SJCRH30 (cell line): ENCODE measurements at regions not wholly inside any gene's neighbourhood (a gene's known extent, or its start where the extent isn't known, plus 50 kb on each side); places are given as distances from the start of the nearest gene placed in this dataset.
A peak's percentile ranks its signal among the peaks of the same experiment; 100 is the strongest.
"Not testable (repeated sequence)": the region's sequence is repeated elsewhere in the genome, so short reads cannot be mapped to it uniquely, and the experiment has no call there.

ENCODE experiments used
- DNase-seq, 2 experiments: peaks; one replicate each; pipeline ENCODE4 v3.0.0-alpha.2; 2015 to 2020
- H3K27ac ChIP-seq: fragments of 250-450 bp; sonication (Bioruptor Pico); 2 replicates; pipeline ENCODE4 v1.5.1; 2020; ENCODE audit warnings: mild to moderate bottlenecking, moderate library complexity
- H3K27me3 ChIP-seq: fragments of 250-450 bp; sonication (Bioruptor Pico); 2 replicates; pipeline ENCODE4 v1.5.1; 2020; ENCODE audit warnings: mild to moderate bottlenecking, moderate library complexity
- H3K36me3 ChIP-seq: fragments of 250-450 bp; sonication (Bioruptor Pico); 2 replicates; pipeline ENCODE4 v1.5.1; 2020; ENCODE audit warnings: mild to moderate bottlenecking, moderate library complexity
- H3K4me1 ChIP-seq: fragments of 250-450 bp; sonication (Bioruptor Pico); 2 replicates; pipeline ENCODE4 v1.5.1; 2020; ENCODE audit warnings: mild to moderate bottlenecking, moderate library complexity
- H3K4me3 ChIP-seq: fragments of 250-450 bp; sonication (Bioruptor Pico); 2 replicates; pipeline ENCODE4 v1.5.1; 2020; ENCODE audit warnings: mild to moderate bottlenecking, moderate library complexity
- H3K9me3 ChIP-seq: fragments of 250-450 bp; sonication (Bioruptor Pico); replicated peaks from 2 replicates; pipeline ENCODE4 v1.5.1; 2020; ENCODE audit warnings: mild to moderate bottlenecking, moderate library complexity

DNA sequence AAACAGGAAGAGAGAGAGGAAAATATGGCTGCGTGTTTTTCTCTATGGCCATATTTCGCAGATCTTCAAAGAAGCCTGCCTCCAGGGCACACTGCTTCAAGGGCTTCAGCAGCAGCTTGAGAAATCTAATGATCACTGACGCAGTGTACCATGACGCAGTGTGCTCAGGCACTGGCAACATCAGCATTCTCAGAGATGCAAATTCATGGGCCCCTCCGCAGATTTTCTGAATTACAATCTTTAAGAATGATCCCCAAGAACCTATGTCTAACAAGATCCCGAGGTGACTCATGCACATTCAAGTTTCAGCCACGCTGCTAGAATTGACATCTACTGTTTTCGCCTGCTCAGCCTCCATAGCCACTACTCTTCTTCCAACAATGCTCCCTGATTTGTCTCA is 143.9 kb upstream of the ZNF366 start:
- no peaks in the 10 kb centered on the region for H3K36me3 ChIP-seq
- no peaks in the 10 kb centered on the region for H3K27me3 ChIP-seq
- H3K4me1 ChIP-seq = no peaks in the 10 kb centered on the region
- H3K9me3 ChIP-seq = no peaks in the 10 kb centered on the region; the same call in 1 of the 2 replicates
- H3K4me3 ChIP-seq = no peak overlapping the region
- H3K27ac ChIP-seq = no peak overlapping the region
- no peak for DNase-seq

DNA sequence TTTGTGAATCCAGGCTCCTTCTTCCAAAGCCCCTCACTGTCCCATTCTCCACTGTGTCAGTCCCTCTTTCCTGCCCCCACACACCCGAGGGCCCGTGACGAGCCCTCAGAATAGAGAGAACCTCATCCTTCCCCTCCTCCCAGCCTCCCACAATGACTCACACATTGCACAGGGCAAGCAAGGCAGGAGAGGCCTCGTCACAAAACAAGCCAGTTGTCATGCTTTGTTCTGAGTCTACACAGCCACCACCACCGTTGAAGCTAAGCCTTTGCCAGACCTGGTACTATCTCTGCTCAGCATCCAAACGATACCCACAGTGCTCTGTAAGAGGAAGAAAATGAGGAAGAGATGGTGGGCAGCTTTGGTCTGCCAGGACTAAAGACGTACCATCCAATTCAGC is 142.2 kb upstream of the ZNF366 start:
- Histone ChIP-seq H3K4me3 (no peak overlapping the region), H3K27ac (no peak overlapping the region), H3K9me3 (peaks cover 3% of the 10 kb centered on the region; the same call in 1 of the 2 replicates), H3K36me3 (no peaks in the 10 kb centered on the region), H3K27me3 (no peaks in the 10 kb centered on the region), H3K4me1 (no peaks in the 10 kb centered on the region; the same call in 1 of the 2 replicates)
- DNase-seq = peak; percentile 24

DNA sequence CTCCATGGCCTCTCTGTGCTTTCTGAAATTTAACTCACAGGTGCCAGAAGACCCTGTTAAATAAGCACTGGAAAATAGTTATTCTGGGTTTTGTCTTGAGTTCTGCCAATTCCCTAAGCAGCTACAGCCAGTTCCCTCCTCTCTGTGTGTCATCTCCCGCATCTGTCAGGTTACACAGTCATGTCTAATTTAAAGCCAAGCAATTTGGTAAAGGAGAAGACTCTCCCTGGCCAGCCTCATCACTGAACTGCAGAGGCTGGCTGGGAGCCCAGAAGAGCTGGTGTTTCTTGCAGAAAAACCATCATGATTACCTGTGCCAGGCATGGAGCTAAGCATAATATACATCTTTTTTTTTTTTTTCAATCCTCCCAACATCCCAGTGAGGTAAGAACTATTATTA is 141.3 kb upstream of the ZNF366 start:
- H3K36me3 ChIP-seq = no peaks in the 10 kb centered on the region
- H3K4me3 ChIP-seq = no peak overlapping the region
- H3K9me3 ChIP-seq = peaks cover 3% of the 10 kb centered on the region; the same call in 1 of the 2 replicates
- DNase-seq = no peak
- no peaks in the 10 kb centered on the region for H3K27me3 ChIP-seq
- H3K27ac ChIP-seq = no peak overlapping the region
- H3K4me1 ChIP-seq = no peaks in the 10 kb centered on the region; the same call in 1 of the 2 replicates

DNA sequence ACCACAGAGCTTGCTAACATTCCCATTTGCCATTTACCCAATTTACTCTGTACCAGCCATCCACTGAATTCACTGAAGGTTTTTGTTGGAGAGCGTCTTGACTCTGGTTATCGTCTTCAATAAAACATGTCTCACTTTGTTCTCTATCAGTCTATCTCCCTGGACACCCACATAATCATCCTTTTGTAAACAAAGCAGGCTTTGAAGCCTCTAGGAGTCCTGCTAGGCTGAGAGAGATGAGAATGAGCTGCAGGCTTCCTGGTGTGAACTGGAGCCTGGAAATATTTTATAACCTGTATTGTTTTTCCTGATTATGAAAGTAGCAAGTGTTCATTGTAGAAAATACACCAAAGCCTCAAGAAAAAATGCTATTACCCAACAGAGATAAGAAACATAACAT is 140.6 kb upstream of the ZNF366 start:
- Histone ChIP-seq H3K27me3 (no peaks in the 10 kb centered on the region), H3K36me3 (no peaks in the 10 kb centered on the region), H3K27ac (no peak overlapping the region), H3K4me1 (no peaks in the 10 kb centered on the region; the same call in 1 of the 2 replicates), H3K4me3 (no peak overlapping the region), H3K9me3 (peaks cover 3% of the 10 kb centered on the region; the same call in 1 of the 2 replicates)
- DNase-seq = no peak

DNA sequence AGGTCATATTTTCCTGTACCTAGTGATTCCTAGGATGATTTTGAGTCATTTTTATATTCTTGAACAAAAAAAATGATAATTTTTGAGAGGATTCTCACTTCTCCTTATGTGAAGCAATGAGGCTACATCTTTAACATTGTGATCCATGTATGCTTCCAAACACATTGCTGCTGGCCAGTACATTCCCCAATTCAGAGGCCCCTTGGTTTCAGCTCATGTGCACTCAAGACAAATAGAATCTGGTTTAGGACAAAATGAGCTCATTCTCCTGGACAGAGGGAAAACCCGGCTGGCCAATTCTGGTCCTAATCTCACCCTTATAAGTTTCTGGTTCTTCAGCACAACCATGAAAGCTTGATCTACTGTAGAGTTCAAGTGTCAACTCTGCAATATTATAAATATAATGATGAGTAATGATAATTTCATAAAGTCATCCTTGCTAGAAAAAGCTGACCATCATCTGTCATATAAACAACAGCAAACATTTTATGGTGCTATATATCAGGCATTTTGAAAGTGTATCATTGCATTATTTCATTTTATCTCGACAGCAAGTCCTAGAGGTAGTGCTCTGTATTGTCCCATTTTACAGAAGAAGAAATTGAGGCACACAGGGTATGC is 139.1 kb upstream of the ZNF366 start:
- Histone ChIP-seq H3K27ac (no peak overlapping the region), H3K4me3 (no peak overlapping the region), H3K9me3 (peaks cover 3% of the 10 kb centered on the region; the same call in 1 of the 2 replicates), H3K36me3 (no peaks in the 10 kb centered on the region), H3K27me3 (no peaks in the 10 kb centered on the region), H3K4me1 (no peaks in the 10 kb centered on the region; the same call in 1 of the 2 replicates)
- DNase-seq = no peak

DNA sequence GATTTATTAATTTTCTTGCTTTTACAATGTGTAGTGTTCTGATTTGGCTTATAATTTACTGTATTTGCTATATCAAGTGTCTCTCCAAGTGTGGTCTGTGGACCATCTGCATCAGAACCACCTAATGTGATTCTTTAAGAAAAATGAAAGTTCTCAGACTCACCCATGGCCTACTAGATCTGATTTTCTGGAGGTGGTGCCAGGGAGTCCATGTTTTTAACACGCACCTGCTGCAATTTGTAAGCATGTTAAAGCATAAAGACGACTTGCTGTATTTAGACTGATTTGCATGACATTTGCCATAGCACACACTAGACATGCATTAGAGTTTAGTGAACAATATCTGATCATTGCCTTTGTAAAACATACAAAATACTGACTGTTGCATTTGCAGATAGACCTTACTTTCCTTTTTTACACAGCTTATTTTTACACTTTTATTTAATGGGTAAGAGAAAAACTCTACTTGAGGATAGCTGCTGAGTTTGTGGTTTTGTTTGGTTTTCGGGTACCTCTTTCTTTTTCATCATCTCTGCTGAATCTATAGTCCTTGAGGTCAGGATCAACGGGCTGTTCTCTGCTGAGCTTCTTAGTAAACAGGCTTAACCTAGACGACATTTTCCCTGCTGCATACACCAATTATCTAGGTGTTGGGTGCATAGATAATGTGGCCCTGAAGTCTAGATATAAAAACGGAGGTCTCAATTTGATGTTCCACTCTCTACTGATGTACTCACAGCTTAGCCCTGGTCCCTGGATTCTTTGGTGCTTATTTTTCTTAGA is 138.0 kb upstream of the ZNF366 start:
- Histone ChIP-seq H3K9me3 (peaks cover 3% of the 10 kb centered on the region; the same call in 1 of the 2 replicates), H3K36me3 (no peaks in the 10 kb centered on the region), H3K27me3 (no peaks in the 10 kb centered on the region), H3K4me3 (no peak overlapping the region), H3K4me1 (no peaks in the 10 kb centered on the region; the same call in 1 of the 2 replicates), H3K27ac (no peak overlapping the region)
- no peak for DNase-seq

DNA sequence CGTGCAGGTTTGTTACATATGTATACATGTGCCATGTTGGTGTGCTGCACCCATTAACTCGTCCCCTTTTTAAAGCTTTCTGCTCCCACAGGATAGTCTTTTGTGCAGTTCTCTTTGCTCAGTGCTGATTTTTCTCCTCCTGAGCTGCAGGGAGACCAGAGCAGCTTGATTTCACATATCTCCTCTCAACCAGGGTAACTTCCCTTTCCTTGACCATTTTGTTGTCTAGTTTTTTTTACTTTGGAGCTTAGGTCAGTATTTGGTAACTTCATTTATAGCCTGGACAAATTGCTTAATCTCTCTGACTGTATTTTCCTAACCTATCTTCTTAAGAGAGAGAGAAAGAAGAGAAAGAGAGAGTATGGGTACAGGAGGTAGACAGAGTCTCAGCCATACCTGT is 137.1 kb upstream of the ZNF366 start:
- Histone ChIP-seq H3K36me3 (no peaks in the 10 kb centered on the region), H3K4me1 (no peaks in the 10 kb centered on the region; the same call in 1 of the 2 replicates), H3K27me3 (no peaks in the 10 kb centered on the region), H3K27ac (no peak overlapping the region), H3K9me3 (peaks cover 3% of the 10 kb centered on the region; the same call in 1 of the 2 replicates), H3K4me3 (no peak overlapping the region)
- no peak for DNase-seq

DNA sequence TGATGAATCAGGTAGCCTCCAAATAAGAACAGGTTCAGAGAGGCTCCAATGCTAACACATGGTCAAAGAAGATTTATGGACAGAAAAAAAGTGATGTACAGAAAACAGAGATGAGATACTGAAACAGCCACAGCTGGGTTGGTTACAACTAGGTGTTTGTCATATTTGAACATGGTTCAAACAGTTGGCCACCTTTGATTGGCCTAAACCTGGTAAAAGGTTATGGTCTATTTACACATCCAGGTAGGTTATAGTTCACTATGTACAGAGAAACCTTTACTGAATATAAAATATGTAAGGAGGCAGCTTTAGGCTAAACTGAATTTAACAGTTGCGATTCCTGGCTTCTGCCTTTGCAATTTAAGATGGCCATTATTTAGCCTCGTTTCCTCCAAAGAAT is 134.0 kb upstream of the ZNF366 start:
- DNase-seq = no peak
- no peak overlapping the region for H3K4me3 ChIP-seq
- H3K9me3 ChIP-seq = peaks cover 3% of the 10 kb centered on the region; the same call in 1 of the 2 replicates
- no peak overlapping the region for H3K27ac ChIP-seq
- no peaks in the 10 kb centered on the region for H3K36me3 ChIP-seq
- no peaks in the 10 kb centered on the region; the same call in 1 of the 2 replicates for H3K4me1 ChIP-seq
- H3K27me3 ChIP-seq = no peaks in the 10 kb centered on the region

DNA sequence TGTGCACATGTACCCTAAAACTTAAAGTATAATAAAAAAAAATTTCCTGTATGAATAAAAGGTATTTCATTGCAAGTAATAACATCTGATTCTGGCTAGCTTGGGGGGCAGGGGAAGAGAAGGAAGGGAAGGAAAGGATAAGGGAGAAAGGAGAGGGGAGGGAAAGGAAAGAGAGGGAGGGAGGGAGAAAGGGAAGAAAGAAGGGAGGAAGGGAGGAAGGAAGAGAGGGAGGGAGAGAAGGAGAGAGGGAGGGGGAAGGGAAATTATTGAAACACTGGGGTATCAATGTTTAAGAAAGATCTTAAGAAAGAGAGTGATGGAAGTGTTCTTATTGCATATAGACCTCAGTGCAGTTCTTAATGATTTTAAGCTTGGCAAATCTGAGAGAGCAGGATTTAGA is 129.8 kb upstream of the ZNF366 start:
- no peaks in the 10 kb centered on the region for H3K27me3 ChIP-seq
- no peak overlapping the region for H3K27ac ChIP-seq
- DNase-seq = no peak
- no peaks in the 10 kb centered on the region for H3K36me3 ChIP-seq
- no peaks in the 10 kb centered on the region for H3K9me3 ChIP-seq
- no peak overlapping the region for H3K4me3 ChIP-seq
- H3K4me1 ChIP-seq = 0 out of 2 replicates have a peak, but pooled peaks cover 8% of the 10 kb centered on the region

DNA sequence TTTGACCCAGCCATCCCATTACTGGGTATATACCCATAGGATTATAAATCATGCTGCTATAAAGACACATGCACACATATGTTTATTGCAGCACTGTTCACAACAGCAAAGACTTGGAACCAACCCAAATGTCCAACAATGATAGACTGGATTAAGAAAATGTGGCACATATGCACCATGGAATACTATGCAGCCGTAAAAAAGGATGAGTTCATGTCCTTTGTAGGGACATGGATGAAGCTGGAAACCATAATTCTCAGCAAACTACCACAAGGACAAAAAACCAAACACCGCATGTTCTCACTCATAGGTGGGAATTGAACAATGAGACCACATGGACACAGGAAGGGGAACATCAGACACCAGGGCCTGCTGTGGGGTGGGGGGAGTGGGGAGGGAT is 129.4 kb upstream of the ZNF366 start:
- not testable (repeated sequence) for H3K4me3 ChIP-seq, H3K9me3 ChIP-seq

DNA sequence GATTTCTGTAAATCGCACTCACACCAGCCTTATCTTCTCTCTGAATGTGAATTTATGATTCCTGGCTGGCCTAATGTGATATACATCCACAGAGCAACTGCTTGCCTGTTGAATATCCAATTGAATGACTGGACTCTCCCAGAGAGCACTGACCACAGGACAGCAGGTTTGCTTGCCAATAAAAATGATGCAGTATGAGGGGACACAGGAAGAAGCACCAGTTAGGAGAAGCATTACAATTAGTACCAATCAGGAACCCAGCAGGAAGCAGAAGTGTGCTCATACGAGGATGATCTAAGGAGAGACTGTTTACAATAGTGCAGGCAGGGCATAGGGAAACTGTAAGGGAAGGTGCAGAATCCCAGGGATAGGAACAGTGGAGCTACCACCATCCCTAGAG is 127.2 kb upstream of the ZNF366 start:
- no peak for DNase-seq
- no peak overlapping the region for H3K4me3 ChIP-seq
- no peaks in the 10 kb centered on the region for H3K27me3 ChIP-seq
- H3K27ac ChIP-seq = no peak overlapping the region
- no peaks in the 10 kb centered on the region for H3K9me3 ChIP-seq
- 0 out of 2 replicates have a peak, but pooled peaks cover 8% of the 10 kb centered on the region for H3K4me1 ChIP-seq
- no peaks in the 10 kb centered on the region for H3K36me3 ChIP-seq

More for the DNA sequence above, 129.4 kb upstream of the ZNF366 start:
- H3K27ac ChIP-seq, H3K36me3 ChIP-seq, DNase-seq, H3K4me1 ChIP-seq, H3K27me3 ChIP-seq: not testable (repeated sequence)

DNA sequence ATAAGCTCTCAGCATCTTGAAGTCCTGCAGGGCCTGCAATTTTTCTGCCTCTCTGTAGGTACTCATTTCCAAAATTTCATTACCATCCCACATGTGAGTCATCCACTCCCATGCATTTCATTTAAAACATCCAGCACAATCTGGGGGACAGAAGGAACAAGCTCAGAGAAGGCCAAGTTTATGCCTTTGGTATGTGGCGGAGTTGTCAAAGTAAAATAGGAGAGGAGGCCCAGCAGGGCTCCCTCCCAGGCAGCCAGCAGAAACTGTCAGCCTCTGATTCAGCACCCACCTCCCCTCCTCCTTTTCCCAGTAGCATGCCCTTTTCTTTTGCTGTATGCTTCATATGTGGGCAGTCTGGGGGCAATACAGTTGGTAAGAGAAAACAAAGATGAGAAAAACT is 126.4 kb upstream of the ZNF366 start:
- Histone ChIP-seq H3K27ac (no peak overlapping the region), H3K27me3 (no peaks in the 10 kb centered on the region), H3K4me3 (no peak overlapping the region), H3K4me1 (peaks cover 14% of the 10 kb centered on the region; the same call in 1 of the 2 replicates), H3K36me3 (no peaks in the 10 kb centered on the region), H3K9me3 (no peaks in the 10 kb centered on the region)
- DNase-seq = no peak

DNA sequence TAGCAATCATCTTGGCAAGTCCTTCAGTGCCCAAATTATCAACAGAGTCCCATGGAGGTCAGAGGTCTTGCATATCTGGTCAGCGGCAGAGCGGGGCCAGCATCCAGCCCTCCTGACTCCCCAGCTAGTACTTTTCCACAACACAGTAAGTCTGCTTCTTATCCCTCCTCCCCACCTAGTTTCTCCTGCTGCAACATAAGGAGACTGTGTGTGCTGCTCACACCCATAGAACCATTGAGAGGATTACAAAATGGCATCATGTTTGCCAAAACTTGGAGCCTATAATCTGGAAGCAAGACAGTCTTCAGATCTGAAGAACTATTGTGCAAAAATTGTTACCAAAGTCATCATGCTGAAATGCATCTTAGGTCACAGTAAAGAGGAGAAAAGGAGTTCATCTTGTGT is 125.8 kb upstream of the ZNF366 start:
- H3K4me1 ChIP-seq = peaks cover 14% of the 10 kb centered on the region; the same call in 1 of the 2 replicates
- no peaks in the 10 kb centered on the region for H3K27me3 ChIP-seq
- no peak overlapping the region for H3K4me3 ChIP-seq
- no peaks in the 10 kb centered on the region for H3K36me3 ChIP-seq
- no peaks in the 10 kb centered on the region for H3K9me3 ChIP-seq
- no peak overlapping the region for H3K27ac ChIP-seq
- DNase-seq = no peak

DNA sequence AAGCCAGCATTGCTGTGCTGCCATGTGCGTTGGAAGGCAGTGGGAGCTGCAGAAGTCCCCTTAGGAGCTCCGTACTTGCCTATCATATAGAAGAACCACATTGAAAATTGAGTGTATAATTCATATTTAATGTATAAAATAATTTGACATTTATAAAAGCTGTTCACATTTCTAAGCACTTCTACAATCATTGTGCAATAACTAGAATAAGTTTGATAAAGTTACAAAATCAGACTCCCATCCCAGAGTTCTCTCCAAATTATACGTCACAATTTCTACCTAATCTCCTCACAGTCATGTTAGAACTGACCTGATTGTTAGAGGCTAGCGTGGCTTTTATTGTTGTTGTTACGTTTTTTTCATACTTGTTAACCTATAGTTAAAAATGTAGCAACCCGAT is 123.5 kb upstream of the ZNF366 start:
- Histone ChIP-seq H3K27ac (no peak overlapping the region), H3K4me1 (peaks cover 12% of the 10 kb centered on the region; the same call in 1 of the 2 replicates), H3K36me3 (no peaks in the 10 kb centered on the region), H3K27me3 (no peaks in the 10 kb centered on the region), H3K4me3 (no peak overlapping the region), H3K9me3 (no peaks in the 10 kb centered on the region)
- DNase-seq = no peak

DNA sequence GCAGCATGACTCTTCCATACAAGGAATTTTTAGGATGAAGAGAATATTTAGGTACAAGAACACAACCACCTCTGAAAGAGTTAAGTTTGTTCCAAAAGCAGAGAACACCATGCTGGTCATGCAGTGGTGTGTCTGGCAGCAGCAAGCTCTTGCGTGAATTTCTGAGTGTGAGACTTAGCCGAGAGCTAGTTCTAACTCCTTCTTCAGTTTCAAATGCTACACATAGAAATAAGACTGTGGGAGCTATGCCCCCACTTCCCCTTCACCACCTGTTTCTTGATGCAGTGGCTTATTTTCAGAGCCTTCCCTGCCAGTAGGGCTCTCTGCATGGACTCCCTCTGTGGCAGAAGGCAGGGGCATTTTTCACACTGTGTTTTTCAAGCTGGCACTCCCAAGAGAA is 122.9 kb upstream of the ZNF366 start:
- no peak for DNase-seq
- Histone ChIP-seq H3K27me3 (no peaks in the 10 kb centered on the region), H3K9me3 (no peaks in the 10 kb centered on the region), H3K4me3 (no peak overlapping the region), H3K36me3 (no peaks in the 10 kb centered on the region), H3K27ac (no peak overlapping the region), H3K4me1 (peaks cover 6% of the 10 kb centered on the region; the same call in 1 of the 2 replicates)
